Stimulated activated naive CD8-positive, alpha-beta T cell treated with anti-CD3 and anti-CD28 coated beads, Interleukin-15, amount 100 ng/mL, for 72 hours (primary cell): ENCODE measurements at regions not wholly inside any gene's neighbourhood (a gene's known extent, or its start where the extent isn't known, plus 50 kb on each side); places are given as distances from the start of the nearest gene placed in this dataset.
"Not testable (repeated sequence)": the region's sequence is repeated elsewhere in the genome, so short reads cannot be mapped to it uniquely, and the experiment has no call there.

Source experiments
- ATAC-seq: fragments of 150-1000 bp; cut with Tn5 transposase; 2 replicates; pipeline ENCODE4 v1.10.0; 2021; ENCODE audit warnings: mild to moderate bottlenecking, moderate library complexity
- DNase-seq, 2 donors: peaks; one replicate each; pipeline ENCODE4 v3.0.0; 2021 to 2022
- H3K27ac Mint-ChIP-seq, 2 donors: one replicate each; pipeline ENCODE4 v1.8.0; 2022; ENCODE audit warnings: mild to moderate bottlenecking in 2 of 2, mixed read lengths in 2 of 2, moderate library complexity in 2 of 2
- H3K27me3 Mint-ChIP-seq: one replicate; pipeline ENCODE4 v1.8.0; 2022; ENCODE audit warnings: mixed read lengths
- H3K4me1 Mint-ChIP-seq: one replicate; pipeline ENCODE4 v1.8.0; 2022; ENCODE audit warnings: mild to moderate bottlenecking, mixed read lengths
- H3K4me3 Mint-ChIP-seq, 2 donors: one replicate each; pipeline ENCODE4 v1.8.0; 2022; ENCODE audit warnings: mild to moderate bottlenecking in 2 of 2, mixed read lengths in 2 of 2, moderate library complexity in 1 of 2
- H3K9me3 Mint-ChIP-seq, 2 donors: one replicate each; pipeline ENCODE4 v1.8.0; 2022; ENCODE audit warnings: mixed read lengths in 2 of 2

- not testable (repeated sequence) for H3K4me1 Mint-ChIP-seq, ATAC-seq, H3K4me3 Mint-ChIP-seq, DNase-seq, H3K27me3 Mint-ChIP-seq, H3K27ac Mint-ChIP-seq, H3K9me3 Mint-ChIP-seq
Measured at GRCh38 chr3:110888625-110889375, 182.8 kb upstream of the NECTIN3 start.

GRCh38 chr3:110889376-110889699, 182.3 kb upstream of the NECTIN3 start:
- H3K27me3 Mint-ChIP-seq, H3K4me3 Mint-ChIP-seq, H3K4me1 Mint-ChIP-seq, H3K27ac Mint-ChIP-seq, H3K9me3 Mint-ChIP-seq, DNase-seq, ATAC-seq: not testable (repeated sequence)

GRCh38 chr3:110894574-110894973, 177.0 kb upstream of the NECTIN3 start:
- Mint-ChIP-seq H3K4me3 (no peak overlapping the region), H3K27ac (no peak overlapping the region), H3K9me3 (no peaks in the 10 kb centered on the region), H3K4me1 (no peaks in the 10 kb centered on the region), H3K27me3 (no peaks in the 10 kb centered on the region)
- no peak for ATAC-seq
- DNase-seq = no peak

- Mint-ChIP-seq H3K9me3 (no peaks in the 10 kb centered on the region), H3K27ac (no peak overlapping the region), H3K4me1 (no peaks in the 10 kb centered on the region), H3K4me3 (no peak overlapping the region), H3K27me3 (no peaks in the 10 kb centered on the region)
- DNase-seq (no peak), ATAC-seq (no peak)
Measured at GRCh38 chr3:110895054-110895453, 176.6 kb upstream of the NECTIN3 start.

GRCh38 chr3:110897046-110897445, 174.6 kb upstream of the NECTIN3 start:
- DNase-seq (no peak), ATAC-seq (no peak)
- Mint-ChIP-seq H3K9me3 (no peaks in the 10 kb centered on the region), H3K27me3 (no peaks in the 10 kb centered on the region), H3K4me3 (no peak overlapping the region), H3K4me1 (no peaks in the 10 kb centered on the region), H3K27ac (no peak overlapping the region)

- no peaks in the 10 kb centered on the region for H3K27me3 Mint-ChIP-seq
Measured at GRCh38 chr3:110900576-110900975, 171.0 kb upstream of the NECTIN3 start.

GRCh38 chr3:110901536-110901935, 170.1 kb upstream of the NECTIN3 start:
- H3K27ac Mint-ChIP-seq = no peak overlapping the region

More at GRCh38 chr3:110900576-110900975, 171.0 kb upstream of the NECTIN3 start:
- no peak overlapping the region for H3K4me3 Mint-ChIP-seq
- H3K4me1 Mint-ChIP-seq = no peaks in the 10 kb centered on the region
- no peak for ATAC-seq
- H3K9me3 Mint-ChIP-seq = no peaks in the 10 kb centered on the region
- no peak for DNase-seq
- H3K27ac Mint-ChIP-seq = no peak overlapping the region

GRCh38 chr3:110902453-110903085, 169.0 kb upstream of the NECTIN3 start:
- no peak overlapping the region for H3K27ac Mint-ChIP-seq
- H3K4me1 Mint-ChIP-seq = no peaks in the 10 kb centered on the region
- no peak overlapping the region for H3K4me3 Mint-ChIP-seq
- no peaks in the 10 kb centered on the region for H3K27me3 Mint-ChIP-seq
- ATAC-seq (no peak), DNase-seq (no peak)
- H3K9me3 Mint-ChIP-seq = no peaks in the 10 kb centered on the region

More at GRCh38 chr3:110901536-110901935, 170.1 kb upstream of the NECTIN3 start:
- DNase-seq (no peak), ATAC-seq (no peak)
- Mint-ChIP-seq H3K4me3 (no peak overlapping the region), H3K9me3 (no peaks in the 10 kb centered on the region), H3K4me1 (no peaks in the 10 kb centered on the region), H3K27me3 (no peaks in the 10 kb centered on the region)

GRCh38 chr3:110903771-110904519, 167.7 kb upstream of the NECTIN3 start:
- H3K4me3 Mint-ChIP-seq = no peak overlapping the region
- H3K9me3 Mint-ChIP-seq = no peaks in the 10 kb centered on the region
- H3K27ac Mint-ChIP-seq = no peak overlapping the region
- no peaks in the 10 kb centered on the region for H3K4me1 Mint-ChIP-seq
- no peaks in the 10 kb centered on the region for H3K27me3 Mint-ChIP-seq
- ATAC-seq = no peak
- no peak for DNase-seq

- ATAC-seq (no peak), DNase-seq (no peak)
- no peaks in the 10 kb centered on the region for H3K9me3 Mint-ChIP-seq
- no peaks in the 10 kb centered on the region for H3K4me1 Mint-ChIP-seq
- no peak overlapping the region for H3K27ac Mint-ChIP-seq
- no peak overlapping the region for H3K4me3 Mint-ChIP-seq
- no peaks in the 10 kb centered on the region for H3K27me3 Mint-ChIP-seq
Measured at GRCh38 chr3:110904520-110904890, 167.1 kb upstream of the NECTIN3 start.

GRCh38 chr3:110905121-110905520, 166.5 kb upstream of the NECTIN3 start:
- H3K4me1 Mint-ChIP-seq = no peaks in the 10 kb centered on the region
- no peak overlapping the region for H3K27ac Mint-ChIP-seq
- no peaks in the 10 kb centered on the region for H3K27me3 Mint-ChIP-seq
- no peak overlapping the region for H3K4me3 Mint-ChIP-seq
- H3K9me3 Mint-ChIP-seq = no peaks in the 10 kb centered on the region
- no peak for DNase-seq
- no peak for ATAC-seq

GRCh38 chr3:110909839-110910238, 161.8 kb upstream of the NECTIN3 start:
- no peaks in the 10 kb centered on the region for H3K27me3 Mint-ChIP-seq
- no peaks in the 10 kb centered on the region for H3K4me1 Mint-ChIP-seq
- no peak for DNase-seq
- no peak for ATAC-seq
- H3K9me3 Mint-ChIP-seq = peaks cover 0 to 8% of the 10 kb centered on the region in 2 donors
- no peak overlapping the region for H3K4me3 Mint-ChIP-seq
- H3K27ac Mint-ChIP-seq = no peak overlapping the region

GRCh38 chr3:110910346-110910955, 161.2 kb upstream of the NECTIN3 start:
- H3K27ac Mint-ChIP-seq = no peak overlapping the region
- H3K4me1 Mint-ChIP-seq = no peaks in the 10 kb centered on the region
- no peak for ATAC-seq
- no peak for DNase-seq
- no peaks in the 10 kb centered on the region for H3K27me3 Mint-ChIP-seq
- peaks cover 0 to 8% of the 10 kb centered on the region in 2 donors for H3K9me3 Mint-ChIP-seq
- no peak overlapping the region for H3K4me3 Mint-ChIP-seq

- H3K27ac Mint-ChIP-seq = no peak overlapping the region
Measured at GRCh38 chr3:110918963-110919362, 152.7 kb upstream of the NECTIN3 start.

GRCh38 chr3:110925798-110926197, 145.8 kb upstream of the NECTIN3 start:
- no peak overlapping the region for H3K4me3 Mint-ChIP-seq
- DNase-seq = no peak
- no peaks in the 10 kb centered on the region for H3K4me1 Mint-ChIP-seq

More at GRCh38 chr3:110918963-110919362, 152.7 kb upstream of the NECTIN3 start:
- peaks cover 0 to 4% of the 10 kb centered on the region in 2 donors for H3K9me3 Mint-ChIP-seq
- no peak for ATAC-seq
- no peaks in the 10 kb centered on the region for H3K27me3 Mint-ChIP-seq
- no peaks in the 10 kb centered on the region for H3K4me1 Mint-ChIP-seq
- no peak for DNase-seq
- H3K4me3 Mint-ChIP-seq = no peak overlapping the region

More at GRCh38 chr3:110925798-110926197, 145.8 kb upstream of the NECTIN3 start:
- peaks cover 11% of the 10 kb centered on the region for H3K27me3 Mint-ChIP-seq
- no peaks in the 10 kb centered on the region for H3K9me3 Mint-ChIP-seq
- H3K27ac Mint-ChIP-seq = no peak overlapping the region
- no peak for ATAC-seq
